Right renal pelvis (tissue), 4 donors: ENCODE measurements at regions not wholly inside any gene's neighbourhood (a gene's known extent, or its start where the extent isn't known, plus 50 kb on each side); places are given as distances from the start of the nearest gene placed in this dataset.

Experiments
- DNase-seq, 4 donors: peaks; one replicate each; pipeline ENCODE4 v3.0.0-alpha.2; 2013; ENCODE audit warnings: low read depth in 4 of 4, low spot score in 3 of 4, missing footprints in 1 of 4

- DNase-seq = peak in 1 of 4 donors; percentile 33
Measured at GRCh38 chr1:2968471-2968881, 52.8 kb upstream of the ACTRT2 start.

GRCh38 chr1:2969011-2969844 lies 52.0 kb upstream of the ACTRT2 start:
- DNase-seq = no peak

- DNase-seq = no peak
Measured at GRCh38 chr1:2969845-2970291, 51.4 kb upstream of the ACTRT2 start.

- DNase-seq = no peak
Measured at GRCh38 chr1:2970311-2971071, 50.8 kb upstream of the ACTRT2 start.

GRCh38 chr1:2971101-2971501 lies 50.2 kb upstream of the ACTRT2 start:
- DNase-seq = no peak
